Neural crest cell (in vitro differentiated cells): ENCODE measurements at regions not wholly inside any gene's neighbourhood (a gene's known extent, or its start where the extent isn't known, plus 50 kb on each side); places are given as distances from the start of the nearest gene placed in this dataset.

Experiments
- DNase-seq: peaks from one replicate; pipeline ENCODE4 v3.0.0; 2021; ENCODE audit warnings: low read depth, mixed read lengths, low spot score
- H3K27ac Mint-ChIP-seq: one replicate; pipeline ENCODE4 v1.8.0; 2021; ENCODE audit warnings: mild to moderate bottlenecking, mixed read lengths; ENCODE audit not compliant: unreplicated experiment
- H3K27me3 Mint-ChIP-seq: 2 replicates; pipeline ENCODE4 v1.8.0; 2021; ENCODE audit warnings: low read depth, mild to moderate bottlenecking, mixed read lengths
- H3K36me3 Mint-ChIP-seq: 2 replicates; pipeline ENCODE4 v1.8.0; 2021; ENCODE audit warnings: low read depth, mild to moderate bottlenecking, mixed read lengths
- H3K4me1 Mint-ChIP-seq: 2 replicates; pipeline ENCODE4 v1.8.0; 2021; ENCODE audit warnings: mixed read lengths
- H3K4me3 Mint-ChIP-seq: one replicate; pipeline ENCODE4 v1.8.0; 2021; ENCODE audit warnings: mild to moderate bottlenecking, mixed read lengths
- H3K9me3 Mint-ChIP-seq: 2 replicates; pipeline ENCODE4 v1.8.0; 2021; ENCODE audit warnings: mixed read lengths
- TF ChIP-seq, protein P1 (sequence below): fragments of 200-600 bp; sonication (generic); conservative IDR thresholded peaks from 2 replicates; pipeline ENCODE4 v1.5.0; 2021; ENCODE audit warnings: antibody characterized with exemption, mild to moderate bottlenecking

DNA sequence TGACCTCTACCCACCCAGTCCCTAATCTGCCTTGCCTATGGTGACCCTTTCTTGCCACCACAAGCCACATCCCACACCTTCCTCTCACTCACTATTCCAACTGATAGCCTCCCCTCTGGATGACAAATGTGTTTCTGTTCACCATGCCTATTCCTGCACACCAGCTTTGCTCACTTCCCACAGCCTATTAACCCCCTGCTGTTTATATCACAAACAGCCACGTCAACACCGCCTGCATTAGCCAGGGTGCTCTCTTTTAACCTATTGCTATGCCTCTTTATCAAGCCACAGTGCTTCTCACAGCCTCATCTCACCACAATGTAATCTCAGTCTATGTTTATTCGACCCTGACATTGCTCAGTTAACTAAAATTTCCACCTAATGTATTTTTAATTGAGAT is 271.8 kb downstream of the SUCLG1 start:
- H3K27me3 Mint-ChIP-seq: no peaks in the 10 kb centered on the region
- H3K4me1 Mint-ChIP-seq: no peaks in the 10 kb centered on the region
- H3K36me3 Mint-ChIP-seq: no peaks in the 10 kb centered on the region
- peak overlapping the region; percentile 17 for H3K27ac Mint-ChIP-seq
- no peak overlapping the region for H3K4me3 Mint-ChIP-seq
- TF ChIP-seq, protein P1, sequence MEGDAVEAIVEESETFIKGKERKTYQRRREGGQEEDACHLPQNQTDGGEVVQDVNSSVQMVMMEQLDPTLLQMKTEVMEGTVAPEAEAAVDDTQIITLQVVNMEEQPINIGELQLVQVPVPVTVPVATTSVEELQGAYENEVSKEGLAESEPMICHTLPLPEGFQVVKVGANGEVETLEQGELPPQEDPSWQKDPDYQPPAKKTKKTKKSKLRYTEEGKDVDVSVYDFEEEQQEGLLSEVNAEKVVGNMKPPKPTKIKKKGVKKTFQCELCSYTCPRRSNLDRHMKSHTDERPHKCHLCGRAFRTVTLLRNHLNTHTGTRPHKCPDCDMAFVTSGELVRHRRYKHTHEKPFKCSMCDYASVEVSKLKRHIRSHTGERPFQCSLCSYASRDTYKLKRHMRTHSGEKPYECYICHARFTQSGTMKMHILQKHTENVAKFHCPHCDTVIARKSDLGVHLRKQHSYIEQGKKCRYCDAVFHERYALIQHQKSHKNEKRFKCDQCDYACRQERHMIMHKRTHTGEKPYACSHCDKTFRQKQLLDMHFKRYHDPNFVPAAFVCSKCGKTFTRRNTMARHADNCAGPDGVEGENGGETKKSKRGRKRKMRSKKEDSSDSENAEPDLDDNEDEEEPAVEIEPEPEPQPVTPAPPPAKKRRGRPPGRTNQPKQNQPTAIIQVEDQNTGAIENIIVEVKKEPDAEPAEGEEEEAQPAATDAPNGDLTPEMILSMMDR: no peak
- H3K9me3 Mint-ChIP-seq: no peaks in the 10 kb centered on the region
- no peak for DNase-seq

DNA sequence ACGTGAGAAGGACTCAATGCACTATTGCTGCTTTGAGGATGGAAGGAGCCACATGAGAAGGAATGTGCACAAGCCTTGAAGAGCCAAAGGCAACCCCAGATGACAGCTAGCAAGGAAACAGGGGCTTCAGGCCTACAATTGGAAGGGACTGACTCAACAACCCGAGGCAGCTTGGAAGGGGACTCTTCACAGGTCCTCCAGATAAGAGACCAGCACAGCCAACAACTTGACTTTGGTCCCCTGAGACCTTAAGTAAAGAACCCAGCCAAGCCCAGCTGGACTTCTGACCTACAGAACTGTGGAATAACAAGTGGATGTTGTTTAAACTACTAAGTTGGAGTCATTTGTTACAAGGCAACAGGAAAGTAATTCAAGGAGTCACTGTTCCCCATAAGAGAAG is 277.2 kb downstream of the SUCLG1 start:
- no peak overlapping the region for H3K27ac Mint-ChIP-seq
- H3K4me1 Mint-ChIP-seq: no peaks in the 10 kb centered on the region
- H3K9me3 Mint-ChIP-seq: no peaks in the 10 kb centered on the region
- DNase-seq: no peak
- H3K36me3 Mint-ChIP-seq: no peaks in the 10 kb centered on the region
- no peaks in the 10 kb centered on the region for H3K27me3 Mint-ChIP-seq
- TF ChIP-seq, protein P1: no peak
- no peak overlapping the region for H3K4me3 Mint-ChIP-seq

GRCh38 chr2:84177733-84178132 is 281.3 kb downstream of the SUCLG1 start:
- H3K36me3 Mint-ChIP-seq: no peaks in the 10 kb centered on the region
- H3K9me3 Mint-ChIP-seq: no peaks in the 10 kb centered on the region
- H3K27ac Mint-ChIP-seq: no peak overlapping the region
- no peaks in the 10 kb centered on the region for H3K27me3 Mint-ChIP-seq
- no peaks in the 10 kb centered on the region for H3K4me1 Mint-ChIP-seq
- no peak for DNase-seq
- TF ChIP-seq, protein P1: no peak
- no peak overlapping the region for H3K4me3 Mint-ChIP-seq

GRCh38 chr2:84175970-84176369 is 283.1 kb downstream of the SUCLG1 start:
- Mint-ChIP-seq H3K36me3 (no peaks in the 10 kb centered on the region), H3K4me3 (no peak overlapping the region), H3K4me1 (no peaks in the 10 kb centered on the region), H3K9me3 (no peaks in the 10 kb centered on the region), H3K27me3 (no peaks in the 10 kb centered on the region), H3K27ac (no peak overlapping the region)
- TF ChIP-seq, protein P1: no peak
- no peak for DNase-seq

DNA sequence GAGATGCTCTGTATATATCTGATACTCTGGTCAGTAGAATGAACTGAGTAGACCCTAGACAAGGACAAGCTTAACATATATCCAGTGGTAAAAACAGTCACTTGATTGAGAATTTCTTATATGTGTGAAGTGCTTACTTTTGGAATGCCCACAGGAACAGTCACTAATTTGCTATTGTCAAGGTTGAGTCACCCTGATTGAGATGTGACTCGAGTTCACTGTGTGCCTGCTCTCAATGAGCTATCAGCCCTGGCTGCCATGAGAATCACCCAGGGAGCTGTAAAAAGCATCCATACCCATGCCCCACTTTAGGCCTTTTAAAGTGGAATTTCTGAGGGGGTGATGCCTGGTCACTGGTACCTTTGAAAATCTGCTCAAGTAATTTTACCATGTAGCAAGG is 283.7 kb downstream of the SUCLG1 start:
- DNase-seq: no peak
- Mint-ChIP-seq H3K27me3 (no peaks in the 10 kb centered on the region), H3K9me3 (no peaks in the 10 kb centered on the region), H3K4me1 (no peaks in the 10 kb centered on the region), H3K4me3 (no peak overlapping the region), H3K27ac (no peak overlapping the region), H3K36me3 (no peaks in the 10 kb centered on the region)
- TF ChIP-seq, protein P1: no peak

- Mint-ChIP-seq H3K27me3 (no peaks in the 10 kb centered on the region), H3K27ac (no peak overlapping the region), H3K36me3 (no peaks in the 10 kb centered on the region), H3K4me1 (no peaks in the 10 kb centered on the region), H3K4me3 (no peak overlapping the region), H3K9me3 (peaks cover 6% of the 10 kb centered on the region)
- TF ChIP-seq, protein P1: no peak
- no peak for DNase-seq
Observed at GRCh38 chr2:84173041-84173440, 286.0 kb downstream of the SUCLG1 start.
